Activated T-cell treated with anti-CD3 and anti-CD28 coated beads, Interleukin-2, amount 50 U/mL, for 24 hours (primary cell): ENCODE measurements at regions not wholly inside any gene's neighbourhood (a gene's known extent, or its start where the extent isn't known, plus 50 kb on each side); places are given as distances from the start of the nearest gene placed in this dataset.

ENCODE experiments used
- DNase-seq: peaks from one replicate; pipeline ENCODE4 v3.0.0-alpha.2; 2020
- H3K27ac Mint-ChIP-seq: 2 replicates; pipeline ENCODE4 v1.8.0; 2020; ENCODE audit warnings: mild to moderate bottlenecking, mixed read lengths
- H3K27me3 Mint-ChIP-seq: 2 replicates; pipeline ENCODE4 v1.8.0; 2020; ENCODE audit warnings: mixed read lengths
- H3K36me3 Mint-ChIP-seq: 2 replicates; pipeline ENCODE4 v1.8.0; 2020; ENCODE audit warnings: low read depth, mixed read lengths
- H3K4me1 Mint-ChIP-seq: 2 replicates; pipeline ENCODE4 v1.8.0; 2020; ENCODE audit warnings: low read depth, mixed read lengths
- H3K4me3 Mint-ChIP-seq: 2 replicates; pipeline ENCODE4 v1.8.0; 2020; ENCODE audit warnings: mild to moderate bottlenecking, moderate library complexity, mixed read lengths
- H3K9me3 Mint-ChIP-seq: 2 replicates; pipeline ENCODE4 v1.8.0; 2020; ENCODE audit warnings: mixed read lengths

DNA sequence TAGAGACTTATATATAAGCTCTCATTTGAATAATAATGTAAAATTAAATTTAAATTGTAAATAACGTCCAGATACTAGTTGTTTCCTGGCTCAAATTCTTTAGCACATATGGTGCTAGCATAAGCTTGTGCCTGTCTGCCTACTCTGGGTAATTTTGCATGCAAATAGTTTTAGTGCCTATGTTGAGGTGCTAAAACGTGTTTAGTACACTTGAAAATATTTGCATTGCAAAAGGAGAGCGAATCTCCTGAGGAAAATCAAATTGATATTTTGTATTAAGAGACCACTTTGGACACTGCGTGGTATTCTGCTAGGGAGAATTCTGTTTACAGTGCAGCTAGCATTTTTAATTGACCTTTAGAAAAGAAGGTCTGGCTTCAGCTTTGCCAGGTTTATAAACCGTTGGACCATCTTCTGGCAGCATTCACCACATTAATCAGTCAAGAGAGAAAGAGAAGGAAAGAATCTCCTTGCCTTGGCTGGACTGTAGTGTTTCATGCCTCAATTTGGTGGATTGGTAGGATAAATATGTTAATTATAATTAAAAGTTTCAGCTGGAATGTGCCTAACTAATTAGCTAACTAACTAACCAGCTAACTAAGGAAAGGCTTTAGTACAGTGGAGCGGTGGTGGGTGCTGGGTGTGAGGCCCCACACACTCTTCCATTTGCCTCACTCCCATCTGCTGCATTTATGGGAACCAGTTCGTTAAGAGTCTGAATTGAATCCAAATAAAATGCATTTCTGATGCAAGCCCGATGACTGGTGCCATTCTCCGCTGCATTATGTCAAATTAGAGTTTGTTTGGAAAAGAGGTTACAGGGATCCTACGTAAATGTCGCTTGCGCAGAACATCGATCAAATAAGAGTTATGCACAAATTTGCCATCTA is 150.1 kb upstream of the MPDZ start:
- H3K27me3 Mint-ChIP-seq = no peaks in the 10 kb centered on the region
- H3K9me3 Mint-ChIP-seq = peaks cover 1% of the 10 kb centered on the region
- H3K4me1 Mint-ChIP-seq = no peaks in the 10 kb centered on the region
- no peak overlapping the region for H3K4me3 Mint-ChIP-seq
- no peak for DNase-seq
- H3K27ac Mint-ChIP-seq = no peak overlapping the region
- H3K36me3 Mint-ChIP-seq = no peaks in the 10 kb centered on the region

DNA sequence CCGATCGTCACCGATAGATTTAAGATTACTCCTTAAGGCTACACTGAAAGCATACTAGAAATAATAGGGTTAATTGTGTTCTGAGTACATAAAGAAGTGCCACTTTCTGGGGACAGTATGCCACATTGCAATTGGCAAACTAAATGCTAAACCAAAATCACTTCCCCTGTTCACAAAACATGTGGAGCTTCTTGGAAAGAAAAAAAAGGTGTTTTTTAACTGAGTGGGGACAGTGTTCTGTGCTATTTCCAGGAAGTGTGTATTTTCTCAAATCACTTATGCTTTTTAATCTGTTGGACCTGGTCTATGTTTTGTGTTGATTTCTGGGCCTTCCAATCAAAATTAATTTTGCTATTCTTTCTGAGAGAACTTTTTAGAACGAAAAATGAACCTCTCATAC is 149.3 kb upstream of the MPDZ start:
- H3K9me3 Mint-ChIP-seq = peaks cover 3% of the 10 kb centered on the region
- H3K36me3 Mint-ChIP-seq = no peaks in the 10 kb centered on the region
- H3K4me3 Mint-ChIP-seq = no peak overlapping the region
- DNase-seq = no peak
- no peaks in the 10 kb centered on the region for H3K27me3 Mint-ChIP-seq
- no peak overlapping the region for H3K27ac Mint-ChIP-seq
- H3K4me1 Mint-ChIP-seq = no peaks in the 10 kb centered on the region

DNA sequence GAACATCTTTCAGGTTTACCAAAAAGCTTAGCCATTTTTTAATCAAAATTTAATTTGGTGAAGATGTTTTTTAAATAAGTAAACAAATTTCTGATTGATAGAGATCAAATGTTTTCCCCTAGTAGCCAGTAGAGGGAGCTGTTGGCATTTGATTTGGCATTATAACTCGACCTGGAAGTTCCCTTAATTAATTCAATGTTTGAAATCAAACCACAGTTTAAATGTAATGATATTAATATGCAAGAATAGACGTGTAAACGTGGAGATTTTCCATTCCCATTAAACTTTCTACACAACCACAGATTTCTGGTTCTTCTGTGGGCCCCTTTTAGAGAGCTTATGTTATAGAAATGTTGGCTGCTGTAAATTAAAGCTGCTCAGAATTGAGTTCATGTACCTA is 148.1 kb upstream of the MPDZ start:
- no peaks in the 10 kb centered on the region for H3K36me3 Mint-ChIP-seq
- H3K4me1 Mint-ChIP-seq = no peaks in the 10 kb centered on the region
- no peaks in the 10 kb centered on the region for H3K27me3 Mint-ChIP-seq
- H3K27ac Mint-ChIP-seq = no peak overlapping the region
- no peak for DNase-seq
- H3K4me3 Mint-ChIP-seq = no peak overlapping the region
- peaks cover 3% of the 10 kb centered on the region for H3K9me3 Mint-ChIP-seq

DNA sequence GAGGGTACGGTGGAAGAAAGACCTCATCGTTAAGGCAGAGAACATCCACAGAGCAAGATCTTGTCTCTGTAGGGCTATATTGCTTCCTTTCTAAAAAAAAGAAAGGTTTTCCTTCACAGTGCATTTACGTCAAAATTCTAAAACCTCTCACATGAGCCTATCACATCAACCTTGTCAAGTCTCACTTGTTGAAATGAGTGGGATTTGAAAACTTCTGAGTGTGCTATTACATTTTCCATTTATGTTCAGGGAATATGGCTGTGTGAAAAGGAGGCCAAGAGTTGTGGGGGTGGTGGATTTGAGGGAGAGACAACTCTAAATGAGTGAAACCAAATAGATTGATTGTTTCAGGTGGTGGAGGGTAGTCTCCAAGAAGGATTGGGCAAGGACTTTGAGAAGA is 147.1 kb upstream of the MPDZ start:
- no peaks in the 10 kb centered on the region for H3K27me3 Mint-ChIP-seq
- H3K4me3 Mint-ChIP-seq = no peak overlapping the region
- no peak for DNase-seq
- peaks cover 3% of the 10 kb centered on the region for H3K9me3 Mint-ChIP-seq
- no peaks in the 10 kb centered on the region for H3K4me1 Mint-ChIP-seq
- H3K36me3 Mint-ChIP-seq = no peaks in the 10 kb centered on the region
- no peak overlapping the region for H3K27ac Mint-ChIP-seq

DNA sequence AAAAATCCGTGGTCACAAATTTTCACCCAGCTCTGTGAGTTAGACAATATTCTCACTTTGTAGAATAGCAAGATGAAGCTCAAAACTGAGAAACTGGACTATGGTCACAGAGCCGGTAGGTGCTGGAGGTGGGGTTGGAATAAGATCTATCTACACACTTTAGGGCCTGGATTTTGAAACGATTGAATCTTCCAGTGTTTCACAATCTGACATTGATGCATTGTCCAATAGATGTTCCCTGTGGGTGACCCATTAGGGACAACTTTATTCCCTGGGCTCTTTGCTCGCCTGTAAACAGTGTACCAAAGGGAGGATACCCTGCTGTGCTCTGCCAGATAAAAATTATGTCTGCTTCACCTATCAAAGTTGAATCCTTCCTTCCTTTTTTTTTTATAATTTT is 145.4 kb upstream of the MPDZ start:
- DNase-seq = no peak
- H3K9me3 Mint-ChIP-seq = peaks cover 3% of the 10 kb centered on the region
- H3K27me3 Mint-ChIP-seq = no peaks in the 10 kb centered on the region

DNA sequence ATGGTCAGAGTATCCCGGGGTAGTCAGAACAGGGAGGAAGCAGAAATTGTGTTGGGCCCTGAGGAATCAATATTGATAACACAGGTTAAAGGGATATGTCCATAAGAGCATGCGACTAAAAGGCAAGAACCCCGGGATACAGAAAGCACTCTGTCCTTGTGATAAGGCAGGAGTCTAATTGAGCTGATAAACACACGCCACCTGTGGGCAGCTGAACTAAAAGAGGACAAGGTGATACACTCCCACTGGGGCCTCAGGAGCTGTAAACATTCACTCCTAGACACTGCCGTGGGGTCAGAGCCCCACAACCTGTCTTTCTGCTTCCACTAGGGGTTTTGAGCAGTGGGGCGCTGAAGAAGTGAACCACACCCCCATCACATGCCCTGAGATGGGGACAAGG is 144.7 kb upstream of the MPDZ start:
- H3K9me3 Mint-ChIP-seq = peaks cover 3% of the 10 kb centered on the region
- no peak overlapping the region for H3K4me3 Mint-ChIP-seq
- H3K27ac Mint-ChIP-seq = no peak overlapping the region
- no peaks in the 10 kb centered on the region for H3K36me3 Mint-ChIP-seq
- H3K27me3 Mint-ChIP-seq = no peaks in the 10 kb centered on the region
- no peak for DNase-seq
- H3K4me1 Mint-ChIP-seq = no peaks in the 10 kb centered on the region

More for the DNA sequence above, 145.4 kb upstream of the MPDZ start:
- H3K27ac Mint-ChIP-seq = no peak overlapping the region
- H3K36me3 Mint-ChIP-seq = no peaks in the 10 kb centered on the region
- H3K4me1 Mint-ChIP-seq = no peaks in the 10 kb centered on the region
- H3K4me3 Mint-ChIP-seq = no peak overlapping the region

DNA sequence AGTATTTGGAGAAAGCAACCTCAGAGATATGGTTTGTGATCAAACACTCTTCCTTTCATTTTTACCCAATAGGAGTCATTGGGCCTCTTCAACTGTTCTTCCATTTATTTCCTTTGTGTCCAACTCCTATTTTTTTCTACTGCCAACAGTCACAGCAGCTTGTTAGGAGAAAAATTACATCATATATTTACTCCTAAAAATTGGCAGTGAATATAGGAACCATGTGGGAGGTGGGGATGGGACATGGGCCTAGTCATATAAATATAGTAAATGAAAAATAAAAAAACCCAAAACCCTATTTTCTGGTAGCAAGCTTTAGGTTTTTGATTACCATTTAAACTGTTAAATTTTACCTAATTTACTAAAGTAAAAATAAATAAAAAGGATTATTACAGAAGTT is 134.9 kb upstream of the MPDZ start:
- Mint-ChIP-seq H3K27ac (no peak overlapping the region), H3K9me3 (peaks cover 4% of the 10 kb centered on the region), H3K36me3 (no peaks in the 10 kb centered on the region), H3K27me3 (no peaks in the 10 kb centered on the region), H3K4me3 (no peak overlapping the region), H3K4me1 (no peaks in the 10 kb centered on the region)
- DNase-seq = no peak

GRCh38 chr9:13412331-13412730 is 132.8 kb upstream of the MPDZ start:
- Mint-ChIP-seq H3K27ac (no peak overlapping the region), H3K4me1 (no peaks in the 10 kb centered on the region), H3K9me3 (peaks cover 4% of the 10 kb centered on the region), H3K36me3 (no peaks in the 10 kb centered on the region), H3K27me3 (no peaks in the 10 kb centered on the region), H3K4me3 (no peak overlapping the region)
- no peak for DNase-seq

DNA sequence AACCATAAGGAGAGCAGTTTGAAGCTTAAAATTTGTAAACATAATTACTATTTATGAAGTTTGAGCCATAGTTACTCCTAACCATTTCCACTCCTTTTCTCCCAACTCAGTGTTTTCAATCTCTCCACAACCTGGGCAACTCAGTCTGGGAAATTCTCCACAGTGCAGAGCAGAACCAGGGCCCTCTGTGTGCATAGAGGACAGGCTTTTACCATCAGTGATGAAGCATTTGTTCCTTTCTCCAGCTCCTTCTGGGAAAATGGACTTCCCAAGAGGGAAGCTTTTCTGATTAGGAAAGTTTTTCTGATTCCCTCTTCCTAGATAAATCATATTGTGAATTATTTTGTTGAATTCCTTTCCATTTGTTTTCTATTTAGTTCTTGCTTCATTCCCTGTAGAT is 132.3 kb upstream of the MPDZ start:
- no peaks in the 10 kb centered on the region for H3K36me3 Mint-ChIP-seq
- H3K4me3 Mint-ChIP-seq = no peak overlapping the region
- H3K4me1 Mint-ChIP-seq = no peaks in the 10 kb centered on the region
- H3K27ac Mint-ChIP-seq = no peak overlapping the region
- H3K9me3 Mint-ChIP-seq = peaks cover 8% of the 10 kb centered on the region
- no peaks in the 10 kb centered on the region for H3K27me3 Mint-ChIP-seq
- DNase-seq = no peak

DNA sequence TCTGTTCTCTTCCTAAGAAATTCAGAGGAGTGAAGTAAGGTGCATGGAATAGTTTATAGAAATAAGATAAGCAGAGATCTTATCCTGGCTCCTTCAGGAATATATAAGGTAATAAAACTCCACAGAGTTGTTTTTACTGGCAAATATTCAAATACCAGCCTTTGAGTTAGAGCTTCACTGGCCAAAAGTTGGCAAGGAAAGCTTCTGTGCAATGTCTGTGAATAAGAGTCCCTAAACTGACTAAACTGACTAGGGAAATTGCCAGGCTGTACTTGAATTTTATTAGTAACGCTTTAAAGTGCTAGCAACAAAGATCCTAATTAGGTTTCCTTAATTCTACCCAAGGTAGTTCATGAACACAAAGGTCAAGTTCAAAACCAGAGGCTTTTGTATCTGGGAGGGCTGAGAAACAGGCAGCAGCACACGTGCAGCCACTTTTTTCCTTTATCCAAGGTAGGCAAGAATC is 131.1 kb upstream of the MPDZ start:
- no peak for DNase-seq
- no peaks in the 10 kb centered on the region for H3K4me1 Mint-ChIP-seq

DNA sequence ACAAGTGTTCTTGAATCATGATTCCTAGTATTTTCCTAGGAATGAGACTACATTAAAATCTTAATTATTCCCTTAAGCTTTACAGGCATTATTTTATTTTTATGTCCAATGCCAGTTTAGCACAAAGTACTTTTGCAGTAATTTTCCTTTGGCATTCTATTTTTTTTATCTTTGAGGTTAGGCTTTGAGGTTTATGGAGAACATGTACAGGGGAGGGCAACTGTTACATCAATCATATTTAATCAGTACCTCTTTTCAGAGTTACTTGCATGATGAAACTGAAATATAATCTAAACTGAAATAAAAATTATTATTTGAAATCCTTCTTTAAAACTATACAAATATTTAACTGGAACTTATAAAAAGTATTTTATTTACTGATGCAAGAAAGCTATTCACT is 118.2 kb upstream of the MPDZ start:
- Mint-ChIP-seq H3K4me3 (no peak overlapping the region), H3K9me3 (peaks cover 26% of the 10 kb centered on the region), H3K4me1 (no peaks in the 10 kb centered on the region), H3K27ac (no peak overlapping the region), H3K27me3 (no peaks in the 10 kb centered on the region), H3K36me3 (no peaks in the 10 kb centered on the region)
- no peak for DNase-seq

More for the DNA sequence above, 131.1 kb upstream of the MPDZ start:
- Mint-ChIP-seq H3K27me3 (no peaks in the 10 kb centered on the region), H3K4me3 (no peak overlapping the region), H3K9me3 (peaks cover 9% of the 10 kb centered on the region), H3K27ac (no peak overlapping the region), H3K36me3 (no peaks in the 10 kb centered on the region)

GRCh38 chr9:13397220-13397619 is 117.7 kb upstream of the MPDZ start:
- H3K27ac Mint-ChIP-seq = no peak overlapping the region
- H3K4me1 Mint-ChIP-seq = no peaks in the 10 kb centered on the region
- H3K4me3 Mint-ChIP-seq = no peak overlapping the region

GRCh38 chr9:13396418-13396817 is 116.9 kb upstream of the MPDZ start:
- Mint-ChIP-seq H3K27me3 (no peaks in the 10 kb centered on the region), H3K27ac (no peak overlapping the region), H3K4me3 (no peak overlapping the region), H3K9me3 (peaks cover 31% of the 10 kb centered on the region), H3K4me1 (no peaks in the 10 kb centered on the region), H3K36me3 (no peaks in the 10 kb centered on the region)
- no peak for DNase-seq

More at GRCh38 chr9:13397220-13397619, 117.7 kb upstream of the MPDZ start:
- H3K36me3 Mint-ChIP-seq = no peaks in the 10 kb centered on the region
- H3K9me3 Mint-ChIP-seq = peaks cover 28% of the 10 kb centered on the region
- no peaks in the 10 kb centered on the region for H3K27me3 Mint-ChIP-seq
- no peak for DNase-seq

DNA sequence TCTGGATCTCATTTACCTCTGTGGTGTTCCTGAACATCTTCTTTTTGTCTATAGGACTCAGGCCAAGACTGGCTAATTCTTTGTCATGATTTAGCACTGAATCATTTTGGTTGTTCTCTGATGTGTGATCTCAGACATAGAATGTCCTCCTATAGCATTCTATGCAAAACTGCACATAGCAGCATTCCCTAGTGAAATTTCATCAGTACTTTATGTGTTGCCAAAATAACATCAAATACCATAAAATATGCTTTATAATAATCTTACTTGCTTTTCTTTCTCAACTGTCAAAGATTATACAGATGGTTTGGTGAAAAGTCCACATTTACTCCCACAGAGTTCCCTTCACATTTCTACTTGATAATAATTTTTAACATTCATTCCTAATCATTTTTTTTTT is 115.7 kb upstream of the MPDZ start:
- no peak for DNase-seq
- Mint-ChIP-seq H3K27ac (no peak overlapping the region), H3K36me3 (no peaks in the 10 kb centered on the region), H3K27me3 (no peaks in the 10 kb centered on the region), H3K4me3 (no peak overlapping the region), H3K9me3 (peaks cover 34% of the 10 kb centered on the region), H3K4me1 (no peaks in the 10 kb centered on the region)

DNA sequence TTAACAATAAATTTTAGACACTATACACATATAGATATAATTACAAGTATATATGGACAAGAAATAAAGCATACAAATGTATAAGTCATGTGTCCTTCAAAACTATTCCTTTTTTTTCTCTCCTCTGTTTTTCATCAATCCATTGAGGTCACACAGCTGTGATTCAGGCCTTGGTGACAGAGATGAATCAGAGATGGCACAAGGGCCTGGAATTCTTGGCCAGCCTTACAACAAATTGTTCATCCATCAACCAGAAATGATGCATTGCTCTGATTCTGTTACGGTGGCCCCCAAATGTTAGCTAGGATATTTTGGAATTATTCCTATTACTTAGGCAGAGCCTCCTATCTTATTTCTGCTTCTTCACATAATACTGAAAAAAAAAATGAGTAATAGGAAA is 108.7 kb upstream of the MPDZ start:
- peaks cover 46% of the 10 kb centered on the region for H3K9me3 Mint-ChIP-seq
- no peak overlapping the region for H3K4me3 Mint-ChIP-seq
- no peaks in the 10 kb centered on the region for H3K27me3 Mint-ChIP-seq
- H3K36me3 Mint-ChIP-seq = no peaks in the 10 kb centered on the region
- H3K4me1 Mint-ChIP-seq = no peaks in the 10 kb centered on the region
- DNase-seq = no peak
- H3K27ac Mint-ChIP-seq = no peak overlapping the region

GRCh38 chr9:13387734-13388067 is 108.2 kb upstream of the MPDZ start:
- DNase-seq = no peak
- Mint-ChIP-seq H3K4me3 (no peak overlapping the region), H3K36me3 (no peaks in the 10 kb centered on the region), H3K27ac (no peak overlapping the region), H3K9me3 (peaks cover 43% of the 10 kb centered on the region), H3K4me1 (no peaks in the 10 kb centered on the region), H3K27me3 (no peaks in the 10 kb centered on the region)
